CD4-positive, alpha-beta T cell treated with Interleukin-17A for 4 hours (primary cell): ENCODE measurements at regions not wholly inside any gene's neighbourhood (a gene's known extent, or its start where the extent isn't known, plus 50 kb on each side); places are given as distances from the start of the nearest gene placed in this dataset.

Source experiments
- DNase-seq: peaks from one replicate; pipeline ENCODE4 v3.0.0-alpha.2; 2020; ENCODE audit warnings: mixed read lengths

DNA sequence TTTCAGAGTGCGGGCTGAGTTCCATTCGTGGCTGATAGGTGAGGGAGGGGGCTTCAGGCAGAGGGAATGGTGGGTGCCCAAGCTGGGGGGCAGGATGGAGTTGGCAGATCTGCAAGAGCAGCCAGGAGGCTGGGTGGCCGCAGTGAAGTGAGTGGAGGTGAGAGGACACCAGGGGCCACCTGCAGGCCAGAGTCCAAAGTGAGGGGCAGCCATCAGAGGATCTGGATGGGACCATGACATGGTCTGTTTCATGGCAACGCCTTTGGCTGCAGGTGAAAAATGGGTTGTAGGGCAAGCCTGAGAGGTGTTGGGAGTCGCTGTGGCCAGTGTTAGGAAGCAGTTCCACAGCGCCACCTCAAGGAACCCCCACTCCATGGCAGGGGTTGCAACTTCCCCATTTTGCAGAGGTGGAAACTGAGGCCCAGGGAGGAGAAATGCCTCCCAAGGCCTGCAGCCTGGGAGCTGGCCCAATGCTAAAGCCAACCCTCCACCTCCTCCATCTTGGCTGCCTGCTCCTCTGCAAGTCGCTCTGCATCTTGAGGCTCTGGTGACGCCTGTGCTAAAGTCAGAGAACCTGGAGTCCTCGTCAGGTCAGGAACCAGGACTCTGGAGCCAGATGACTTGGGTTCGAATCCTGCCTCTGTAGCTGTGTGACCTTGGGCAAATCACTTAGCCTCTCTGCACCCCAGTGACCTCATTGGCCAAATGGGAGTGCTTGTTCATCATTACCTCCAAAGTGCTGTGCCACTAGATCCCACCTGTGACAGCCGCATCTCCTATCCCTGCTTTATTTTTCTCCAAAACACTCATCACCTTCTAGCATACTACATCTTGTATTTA, 153.8 kb downstream of the CEBPB start:
- DNase-seq = no peak

DNA sequence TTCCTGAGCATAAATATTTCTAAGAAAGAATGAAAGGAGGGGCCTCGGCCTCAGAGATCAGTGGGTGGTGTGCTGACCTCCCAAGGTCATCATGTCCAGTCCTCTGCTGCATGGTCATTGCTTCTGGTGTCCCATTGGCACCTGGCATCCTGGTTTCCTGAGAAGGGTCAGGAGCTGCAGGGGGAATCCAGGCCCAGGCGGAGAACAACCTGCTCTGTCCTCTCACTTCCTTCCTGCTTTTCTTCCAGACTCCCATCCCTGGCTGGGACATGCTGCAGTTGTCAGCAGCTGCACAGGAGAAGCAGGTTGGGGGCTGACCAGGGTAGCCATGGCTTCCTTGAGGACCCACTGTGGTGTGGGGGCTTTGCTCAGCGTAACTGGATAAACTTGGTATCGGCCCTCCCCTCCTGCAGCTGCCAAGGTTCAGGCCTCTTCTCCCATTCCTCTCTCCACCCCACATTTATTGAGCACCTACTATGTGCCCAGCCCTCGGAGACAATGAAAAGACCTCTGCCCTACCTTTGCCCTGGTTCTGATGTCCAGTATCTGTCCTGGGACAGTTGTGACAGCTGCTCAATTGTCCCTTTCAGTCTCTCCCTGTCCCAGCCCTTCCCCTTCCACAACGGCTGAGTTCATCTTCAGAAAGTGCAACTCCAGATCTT, 155.2 kb downstream of the CEBPB start:
- no peak for DNase-seq

DNA sequence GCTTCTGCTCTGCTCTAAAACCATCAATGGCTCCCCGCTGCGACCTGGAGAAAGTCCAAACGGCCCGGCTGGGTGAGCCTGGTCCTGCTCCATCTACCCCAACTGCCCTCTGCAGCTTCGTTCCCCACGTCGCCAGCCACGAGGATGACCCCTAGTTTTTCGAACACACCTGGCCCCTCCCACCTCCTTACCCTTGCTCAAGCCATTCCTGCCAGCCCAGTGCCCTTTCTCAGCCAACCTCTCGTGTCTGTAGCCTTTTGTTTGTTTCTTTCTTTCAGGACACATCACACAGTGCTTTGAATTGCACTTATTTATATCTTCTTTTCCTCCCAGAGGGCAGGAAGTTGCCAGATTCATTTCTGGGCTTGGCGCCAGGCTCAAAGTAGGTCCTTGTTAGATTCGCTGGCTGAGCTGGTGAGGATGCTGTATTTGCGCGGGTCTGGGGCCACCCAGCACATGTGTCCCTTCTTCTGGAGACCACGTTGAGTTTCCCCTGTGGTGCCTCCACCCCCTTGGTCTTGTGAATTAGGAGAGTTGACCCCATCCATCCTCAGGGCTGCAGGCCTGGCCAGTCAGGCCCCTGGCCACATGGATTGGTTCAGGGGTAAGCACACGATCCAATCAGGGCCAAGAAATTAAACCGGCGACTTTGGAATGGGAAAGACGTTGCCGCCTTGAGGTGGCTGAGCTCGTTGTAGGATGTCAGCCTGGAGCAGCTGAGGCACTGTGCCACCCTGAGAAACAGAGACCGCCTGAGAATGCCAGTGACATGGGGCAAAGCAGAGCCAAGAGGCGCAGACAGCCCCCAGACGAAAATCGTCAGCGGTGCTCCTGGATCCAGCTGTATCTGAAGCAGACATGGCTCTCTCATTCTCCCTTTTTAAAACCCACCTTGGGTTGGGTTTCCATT, 156.0 kb downstream of the CEBPB start:
- peak; percentile 28 for DNase-seq

DNA sequence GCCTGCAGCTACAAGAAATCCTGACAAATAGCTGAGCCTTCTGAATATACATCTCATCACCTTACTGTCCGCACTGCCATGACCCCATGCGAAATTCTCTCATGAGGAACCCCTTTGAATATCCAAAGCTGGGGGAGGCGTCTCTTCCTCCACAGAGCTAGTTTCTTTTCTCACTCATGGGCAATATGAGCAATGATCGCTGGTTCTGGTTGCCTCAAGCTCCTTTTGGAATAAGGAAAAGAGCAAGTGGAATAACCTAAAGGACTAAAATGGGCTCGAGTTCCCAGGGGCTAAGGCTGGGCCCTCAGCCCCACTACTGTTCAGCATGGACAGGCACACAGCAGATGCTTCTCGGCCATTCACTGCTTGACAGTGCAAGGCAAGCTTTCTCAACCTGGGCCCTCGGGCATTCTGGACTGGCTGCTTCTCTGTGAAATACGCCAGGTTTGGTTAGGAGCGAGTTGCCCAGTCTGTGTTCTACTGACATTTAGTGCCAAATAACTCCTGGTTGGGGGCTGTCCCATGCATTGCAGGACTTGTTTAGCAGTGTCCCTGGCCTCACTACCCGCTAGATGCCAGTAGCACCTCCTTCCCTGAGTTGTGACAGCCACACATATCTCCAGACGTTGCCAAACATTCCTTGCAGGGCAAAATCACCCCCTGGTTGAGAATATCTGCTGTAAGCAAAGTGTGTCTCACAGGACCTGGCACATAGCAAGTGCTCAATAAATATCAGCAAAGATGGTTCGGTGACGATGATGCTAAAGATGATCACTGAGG, 156.8 kb downstream of the CEBPB start:
- DNase-seq = no peak

DNA sequence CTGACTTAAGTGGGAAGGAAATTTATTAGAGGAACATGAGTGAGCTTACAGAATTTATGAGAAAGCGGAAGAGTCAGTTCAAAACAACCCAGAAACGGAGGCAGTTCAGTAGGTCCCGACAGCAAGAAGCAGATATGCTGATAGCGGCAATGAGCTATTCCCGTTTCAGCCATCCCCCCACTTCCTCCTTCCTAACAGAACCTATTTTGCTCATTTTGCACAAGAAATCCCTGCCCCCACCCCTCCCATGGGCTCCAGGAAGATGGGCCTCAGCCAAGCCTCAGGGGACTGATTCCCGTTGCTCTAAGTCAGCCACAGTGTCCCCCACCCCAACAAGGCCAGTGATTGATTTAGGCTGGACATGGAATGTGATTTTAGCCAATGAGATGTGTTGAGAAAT, 157.5 kb downstream of the CEBPB start:
- no peak for DNase-seq

DNA sequence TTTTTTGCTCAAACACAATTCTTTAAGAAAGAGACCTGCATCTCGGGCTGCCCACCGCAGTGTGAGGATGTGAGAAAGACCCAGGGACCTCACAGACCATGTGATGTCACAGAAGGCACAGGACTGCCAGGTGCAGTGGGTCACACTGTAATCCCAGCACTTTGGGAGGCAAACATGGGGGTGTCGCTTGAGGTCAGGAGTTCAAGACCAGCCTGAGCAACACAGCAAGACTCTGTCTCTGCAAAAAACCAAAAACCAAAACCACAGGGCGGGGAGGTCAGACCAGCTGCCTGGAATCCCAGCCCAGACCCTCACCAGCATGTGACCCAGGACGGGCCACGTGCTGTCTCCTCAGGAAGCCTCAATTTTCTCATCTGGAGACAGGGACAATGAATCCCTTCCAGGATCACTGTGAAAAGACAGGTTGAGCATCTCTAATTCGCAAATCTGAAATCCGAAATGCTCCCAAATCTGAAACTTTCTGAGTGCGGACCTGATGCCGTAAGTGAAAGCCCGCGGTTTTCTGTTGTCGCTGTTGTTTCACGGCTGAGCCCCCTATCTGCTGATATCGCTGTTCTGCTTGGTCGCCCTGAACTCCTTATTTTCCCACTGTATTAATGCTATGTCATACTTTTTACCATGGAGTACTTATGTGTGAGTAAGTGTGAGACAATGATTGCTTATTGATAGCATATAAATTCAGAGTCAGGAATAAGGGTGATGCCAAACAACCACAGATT, 159.5 kb upstream of the PTPN1 start:
- DNase-seq = no peak

DNA sequence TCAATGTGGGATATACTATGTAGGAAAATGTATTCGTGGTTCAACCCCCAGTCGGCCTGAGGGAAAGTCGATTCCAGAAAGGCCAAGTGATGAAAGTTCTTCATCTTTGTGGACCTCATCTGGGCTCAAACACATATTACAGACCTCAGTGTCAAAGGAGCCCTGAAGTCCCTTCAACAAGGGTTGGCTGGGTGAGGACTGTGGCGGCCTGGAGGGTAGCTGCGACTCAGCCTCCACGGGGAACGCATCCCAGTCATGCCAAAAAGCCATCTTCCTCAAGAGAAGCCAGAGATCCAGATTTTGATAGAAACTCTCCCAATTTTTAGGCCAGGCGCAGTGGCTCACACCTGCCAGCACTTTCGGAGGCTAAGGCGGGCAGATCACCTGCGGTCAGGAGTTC, 158.6 kb upstream of the PTPN1 start:
- no peak for DNase-seq

DNA sequence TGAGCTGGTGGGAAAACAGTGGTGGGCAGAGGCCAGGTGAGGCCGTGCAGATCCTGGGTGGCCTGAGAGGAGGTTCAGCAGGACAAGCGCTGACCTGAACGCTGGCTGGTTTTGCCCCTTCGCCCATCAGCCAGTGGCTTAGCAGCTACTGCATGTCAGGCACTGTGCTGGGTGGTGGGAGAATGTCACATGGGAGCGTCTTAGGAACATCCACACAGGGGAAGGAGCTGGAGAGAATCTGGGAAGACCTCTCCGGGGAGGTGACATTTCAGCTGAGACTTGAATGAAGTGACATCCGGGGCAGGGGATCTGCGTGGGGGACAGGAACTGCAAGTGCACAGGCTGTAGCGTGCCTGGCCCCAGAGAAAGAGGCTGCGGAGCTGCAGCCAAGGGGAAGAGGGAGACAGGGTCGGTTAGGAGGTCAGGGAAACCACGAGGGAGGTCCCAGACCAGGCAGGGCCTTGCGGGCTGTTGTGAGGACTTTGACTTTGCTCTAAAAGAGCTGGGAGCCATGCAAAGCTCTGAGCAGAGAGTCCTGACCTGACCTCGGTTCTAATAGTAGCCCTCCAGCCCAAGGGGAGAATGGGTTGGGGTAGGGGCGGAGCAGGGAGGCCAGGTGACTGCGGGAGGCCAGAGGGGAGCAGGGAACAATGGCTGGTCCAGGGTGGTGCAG, 156.8 kb upstream of the PTPN1 start:
- DNase-seq = no peak

DNA sequence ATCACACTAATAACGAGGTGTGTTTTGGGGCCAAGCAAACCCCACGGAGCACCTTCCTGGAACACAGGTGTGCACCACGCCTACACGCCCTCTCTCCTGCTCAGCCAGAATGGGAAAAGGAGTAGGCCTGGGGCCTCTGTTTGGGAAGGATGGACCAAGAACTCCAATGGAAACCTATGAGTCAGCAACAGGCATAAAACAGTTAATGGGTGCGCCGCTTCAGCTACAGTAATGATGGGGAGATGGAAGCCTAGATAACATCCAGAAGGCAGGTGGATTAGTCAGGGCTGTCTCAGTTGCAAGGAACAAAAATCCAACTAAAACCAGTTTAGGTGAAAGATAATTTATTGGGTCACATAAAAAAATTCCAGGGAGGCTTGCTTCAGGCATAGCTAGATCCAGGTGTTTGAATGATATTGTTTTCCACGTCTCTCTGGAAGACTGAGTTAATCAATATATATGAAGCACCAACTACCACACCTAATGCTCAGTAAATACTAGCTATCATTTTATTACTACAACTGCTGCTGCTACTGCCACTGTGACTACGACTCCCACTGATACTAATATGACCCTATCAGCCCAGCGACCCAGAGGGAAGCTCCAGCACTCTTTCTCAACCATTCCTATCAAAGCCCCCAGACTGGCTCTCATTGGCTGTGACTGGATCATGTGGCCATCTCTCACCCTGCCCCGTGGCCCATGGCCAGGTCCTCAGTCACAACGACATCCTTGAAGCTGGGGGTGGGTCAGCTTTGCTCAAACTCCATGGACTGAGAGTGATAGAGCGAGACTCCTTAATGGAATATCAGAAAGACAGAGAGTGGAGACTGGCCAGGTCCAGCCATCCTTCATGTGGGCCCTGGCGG, 155.2 kb upstream of the PTPN1 start:
- no peak for DNase-seq

DNA sequence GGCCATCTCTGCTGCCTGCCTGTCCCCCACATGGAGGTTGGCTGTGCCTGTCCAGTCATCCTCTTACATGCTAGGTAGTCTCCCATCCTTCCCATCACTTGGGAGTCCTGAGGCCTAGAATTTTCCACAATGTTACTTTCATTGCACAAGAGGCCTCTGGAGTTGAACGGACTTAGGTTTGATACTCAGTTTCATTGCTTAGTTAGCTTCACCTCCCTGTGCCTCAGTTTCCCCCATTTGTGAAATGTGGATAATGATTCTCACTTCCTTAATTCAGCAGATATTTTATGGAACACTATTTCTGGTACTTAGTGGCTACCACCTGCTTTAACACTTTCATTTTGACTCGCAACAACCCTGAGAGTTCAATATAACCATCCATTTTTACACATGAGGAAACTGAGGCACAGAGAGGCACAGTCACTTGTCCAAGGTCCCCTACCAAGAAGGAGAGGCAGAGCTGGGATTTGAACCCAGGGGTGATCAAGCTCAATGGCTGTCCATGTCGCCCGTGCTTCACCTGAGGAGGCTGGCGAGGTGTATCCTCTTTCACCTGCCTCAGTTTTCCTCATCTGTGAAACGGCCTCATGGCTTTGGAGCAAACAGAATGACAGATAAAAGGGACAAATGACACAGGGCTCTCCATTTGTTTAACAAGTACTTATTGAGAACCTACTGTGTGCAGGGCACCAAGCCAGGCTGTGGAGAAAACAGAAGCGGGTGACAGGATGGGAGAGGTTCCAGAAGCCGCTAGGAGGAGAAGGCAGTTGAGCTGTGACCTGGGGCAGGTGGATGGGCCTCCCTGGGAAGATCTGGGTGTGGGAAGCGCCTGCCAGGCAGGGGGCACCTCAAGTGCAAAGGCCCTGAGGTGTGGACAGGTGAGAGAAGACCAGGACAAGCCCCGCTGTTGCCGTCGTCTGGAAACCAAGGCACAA, 154.3 kb upstream of the PTPN1 start:
- no peak for DNase-seq

DNA sequence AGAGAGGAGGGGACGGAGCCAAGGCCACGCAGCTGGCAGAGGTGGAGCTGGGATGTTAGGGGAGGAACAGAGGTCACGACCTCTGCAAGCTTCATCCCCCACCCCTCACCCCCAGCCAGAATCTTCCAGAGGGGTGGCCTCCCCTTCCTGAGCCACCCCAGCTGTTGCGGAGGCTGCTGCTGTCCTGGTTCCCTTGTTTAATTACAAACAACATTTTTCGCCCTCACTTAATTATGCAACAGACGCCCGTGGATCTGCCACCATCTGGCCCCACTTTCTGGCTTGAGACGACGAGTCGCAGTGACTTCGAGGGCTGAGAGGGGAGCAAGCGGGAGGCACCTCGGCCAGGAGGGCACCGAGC, 153.7 kb upstream of the PTPN1 start:
- DNase-seq = no peak

DNA sequence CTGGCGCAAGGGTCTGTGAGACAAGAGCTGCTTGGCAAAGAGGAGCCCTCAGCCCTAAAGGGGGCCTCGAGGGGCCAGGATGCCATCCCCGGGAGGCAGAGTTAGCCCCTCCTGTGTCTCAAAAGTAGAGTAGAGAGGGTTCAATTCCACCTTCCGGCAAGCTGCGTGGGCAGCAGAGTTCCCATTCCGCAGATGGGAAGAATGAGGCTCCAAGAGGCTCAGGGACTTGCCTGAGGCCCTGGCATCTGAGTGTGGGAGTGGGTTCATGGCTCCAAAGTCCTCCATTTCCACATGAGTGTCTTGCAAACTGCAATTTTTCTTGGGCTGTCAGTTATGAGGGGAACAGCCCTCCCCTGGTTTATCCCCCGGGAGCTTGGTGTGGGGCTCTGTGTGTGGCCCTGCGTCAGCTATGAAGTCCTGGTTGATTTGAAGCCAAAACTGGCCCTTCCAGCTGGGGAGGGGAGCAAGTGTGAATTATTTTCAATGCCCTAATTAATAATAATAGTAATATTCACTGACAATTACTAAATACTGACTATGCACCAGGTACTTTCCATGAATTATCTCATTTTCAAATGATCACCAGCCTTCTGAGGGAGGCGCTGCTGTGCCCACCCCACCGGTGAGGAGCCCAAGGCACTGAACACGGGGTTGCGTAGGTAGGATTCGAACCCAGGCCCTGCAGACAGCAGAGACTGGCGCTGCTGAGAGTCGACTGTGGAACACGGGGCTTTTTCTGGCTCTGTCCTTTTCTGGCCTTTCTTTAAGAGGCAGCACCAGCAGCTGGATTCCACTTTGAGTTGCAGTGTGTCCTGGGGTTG, 153.0 kb upstream of the PTPN1 start:
- no peak for DNase-seq

DNA sequence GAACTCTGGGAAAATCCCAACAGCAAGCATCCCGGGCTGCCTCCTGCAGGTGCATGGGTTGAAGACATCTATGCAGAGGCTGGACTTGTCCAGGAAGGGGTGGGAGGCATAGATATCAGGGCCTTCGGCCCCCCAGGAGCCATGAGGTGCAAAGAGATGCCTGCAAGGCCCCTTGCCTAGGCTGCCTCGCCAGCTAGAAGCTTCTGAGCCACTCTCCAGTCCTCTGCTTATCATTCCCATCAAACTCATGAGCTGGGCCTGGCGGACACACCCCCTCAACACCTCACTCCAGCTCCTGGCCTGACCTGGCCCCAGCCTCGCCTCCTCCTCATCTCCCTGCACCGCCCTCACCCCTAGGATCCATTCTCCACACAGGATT, 152.4 kb upstream of the PTPN1 start:
- no peak for DNase-seq

DNA sequence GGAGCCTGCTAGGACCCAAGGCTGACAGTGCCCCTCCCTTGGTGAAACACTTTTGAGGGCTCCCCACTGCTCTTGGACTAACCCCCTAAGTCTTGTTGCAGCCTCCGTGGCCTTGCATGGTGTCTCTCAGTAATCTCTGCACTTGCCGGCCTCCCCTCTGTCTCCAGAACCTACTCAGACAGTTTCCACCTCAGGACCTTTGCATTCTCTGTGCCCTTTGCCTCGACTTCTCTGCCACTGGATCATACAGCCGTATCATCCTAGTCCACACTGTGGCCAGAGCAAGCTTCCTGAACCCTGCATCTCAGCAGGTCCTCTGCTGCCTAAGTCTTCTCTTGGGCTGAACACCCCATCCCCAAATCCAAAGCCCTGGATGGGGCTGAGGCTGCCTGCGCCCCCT, 152.0 kb upstream of the PTPN1 start:
- DNase-seq = no peak

DNA sequence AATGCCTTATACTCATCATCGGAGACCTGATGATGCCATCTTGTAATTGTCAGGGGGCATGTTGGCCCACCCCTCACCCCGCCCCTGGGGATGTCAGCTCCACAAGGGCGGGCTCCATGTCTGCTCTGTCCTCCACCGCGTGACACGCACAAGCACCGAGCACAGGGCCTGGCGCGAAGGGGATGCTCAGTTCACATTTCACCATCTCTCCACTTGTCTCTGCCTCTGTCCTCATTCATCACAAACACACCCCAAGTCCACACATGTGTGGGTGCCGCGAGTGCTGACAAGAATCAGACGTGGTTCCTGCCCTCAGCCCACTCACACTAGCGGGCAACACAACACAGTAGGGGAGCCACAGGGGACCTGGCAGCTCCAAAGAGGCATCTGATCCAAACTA, 151.2 kb upstream of the PTPN1 start:
- DNase-seq = no peak

DNA sequence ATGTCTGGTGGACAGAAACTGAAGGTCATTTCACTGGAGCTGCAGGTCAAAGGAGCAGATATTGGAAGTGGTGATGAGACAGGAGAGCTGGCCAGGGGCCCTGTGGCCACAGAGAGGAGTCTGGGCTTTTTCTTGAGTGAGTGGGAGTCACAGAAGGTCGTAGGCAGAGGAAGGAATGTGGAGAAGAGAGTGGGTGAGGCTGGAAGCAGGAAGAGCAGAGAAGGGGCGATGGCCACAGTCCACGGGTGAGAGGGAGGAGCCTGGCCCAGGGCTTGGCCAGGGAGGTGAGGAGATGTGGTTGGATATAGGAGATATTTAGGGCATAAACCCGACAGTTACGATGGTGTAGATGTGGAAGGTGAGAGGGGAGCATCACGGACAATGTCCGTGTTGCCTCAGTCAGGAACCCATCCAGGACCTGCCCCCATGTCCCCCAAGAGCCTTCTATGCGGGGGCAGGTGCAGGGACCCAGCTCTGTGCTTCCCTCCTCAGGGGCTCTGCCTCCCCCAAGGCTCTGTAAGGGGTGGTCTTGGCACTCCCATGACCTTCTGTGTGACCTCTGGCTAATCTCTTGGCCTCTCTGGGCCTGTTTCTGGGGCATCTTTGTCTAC, 150.5 kb upstream of the PTPN1 start:
- no peak for DNase-seq

DNA sequence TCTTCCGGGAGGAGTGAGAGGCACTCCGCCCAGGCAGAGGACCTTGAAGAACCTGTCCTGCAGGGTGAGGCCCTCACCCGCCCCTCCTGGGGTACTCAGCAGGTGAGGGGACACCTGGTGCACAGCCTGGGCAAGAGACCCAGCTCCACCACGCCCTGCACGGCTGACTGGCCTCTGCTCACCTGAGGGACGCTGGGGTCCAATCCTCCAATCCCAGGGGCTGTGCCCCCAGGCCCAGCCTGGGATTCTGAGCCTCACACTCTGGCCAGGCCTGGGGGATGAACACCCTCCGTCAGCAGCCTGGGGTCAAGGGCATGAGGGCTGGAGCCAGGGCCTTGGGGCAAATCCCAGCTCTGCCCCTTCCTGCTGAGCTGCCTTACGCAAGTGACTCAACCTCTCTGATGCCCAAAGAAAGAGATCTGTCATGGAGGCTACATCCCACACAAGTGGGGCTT, 149.9 kb upstream of the PTPN1 start:
- no peak for DNase-seq

DNA sequence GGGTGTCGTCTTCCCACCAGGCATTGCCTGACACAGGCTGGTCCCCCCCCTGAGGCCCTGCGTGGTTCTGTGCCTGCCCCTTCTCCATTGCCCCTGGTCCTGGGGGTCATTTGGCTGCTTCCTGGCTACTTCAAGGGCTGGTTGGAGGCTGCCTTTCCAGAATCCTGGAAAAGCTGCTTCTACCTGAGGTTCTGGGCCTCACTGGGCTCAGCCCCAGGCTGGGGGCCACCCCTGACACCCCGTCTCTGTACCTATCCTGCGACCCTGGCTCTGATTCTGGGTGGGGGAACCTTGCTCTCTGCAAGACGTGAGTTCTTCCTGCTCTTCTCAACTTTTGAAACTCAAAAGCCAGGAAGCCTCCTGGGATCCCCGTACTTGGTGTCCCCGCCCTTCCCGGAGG, 149.3 kb upstream of the PTPN1 start:
- DNase-seq = no peak
